ENCODE measurements at regions not wholly inside any gene's neighbourhood (a gene's known extent, or its start where the extent isn't known, plus 50 kb on each side); places are given as distances from the start of the nearest gene placed in this dataset.

DNA sequence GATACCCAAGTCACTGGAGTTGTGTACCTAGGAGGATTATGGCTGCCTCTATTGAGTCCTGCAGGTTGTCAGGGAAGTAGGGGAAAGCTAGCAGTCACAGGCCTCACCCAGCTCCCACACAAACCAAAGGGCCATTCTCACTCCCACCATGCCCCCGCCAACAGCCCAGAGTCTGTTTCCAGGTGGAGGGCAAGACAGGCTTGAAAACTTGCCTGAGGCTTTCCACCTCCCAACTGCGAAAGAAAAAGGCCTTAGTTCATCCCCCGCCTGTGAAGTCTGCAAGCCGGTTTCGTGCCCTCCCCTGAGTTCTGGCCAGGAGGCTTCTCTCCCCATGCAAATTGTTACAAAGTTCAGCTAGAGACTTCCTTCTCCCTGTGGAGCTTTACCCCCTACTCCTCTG is 270.3 kb downstream of the TXNL1 start:
- no peaks in the 10 kb centered on the region for H3K36me3 Mint-ChIP-seq (ENCODE audit: low read depth)
- peaks cover 5% of the 10 kb centered on the region for H3K9me3 Mint-ChIP-seq
- H3K27me3 Mint-ChIP-seq (ENCODE audit: low read depth): no peaks in the 10 kb centered on the region
- no peak overlapping the region for H3K4me3 Mint-ChIP-seq
- no peak overlapping the region for H3K27ac Mint-ChIP-seq
- TF ChIP-seq CTCF (IDR thresholded peaks at IDR 0.05; ENCODE audit: unreplicated experiment in 3 of 3): no peak
- no peaks in the 10 kb centered on the region for H3K4me1 Mint-ChIP-seq

- H3K4me3 Mint-ChIP-seq: no peak overlapping the region
- TF ChIP-seq CTCF (IDR thresholded peaks at IDR 0.05; ENCODE audit: unreplicated experiment in 3 of 3): no peak
- no peaks in the 10 kb centered on the region for H3K4me1 Mint-ChIP-seq
- no peak overlapping the region for H3K27ac Mint-ChIP-seq
- H3K27me3 Mint-ChIP-seq (ENCODE audit: low read depth): no peaks in the 10 kb centered on the region
- peaks cover 7% of the 10 kb centered on the region for H3K36me3 Mint-ChIP-seq (ENCODE audit: low read depth)
- H3K9me3 Mint-ChIP-seq: peaks cover 24% of the 10 kb centered on the region
These were observed 279.6 kb downstream of the TXNL1 start for GRCh38 chr18:56358608-56359280.

DNA sequence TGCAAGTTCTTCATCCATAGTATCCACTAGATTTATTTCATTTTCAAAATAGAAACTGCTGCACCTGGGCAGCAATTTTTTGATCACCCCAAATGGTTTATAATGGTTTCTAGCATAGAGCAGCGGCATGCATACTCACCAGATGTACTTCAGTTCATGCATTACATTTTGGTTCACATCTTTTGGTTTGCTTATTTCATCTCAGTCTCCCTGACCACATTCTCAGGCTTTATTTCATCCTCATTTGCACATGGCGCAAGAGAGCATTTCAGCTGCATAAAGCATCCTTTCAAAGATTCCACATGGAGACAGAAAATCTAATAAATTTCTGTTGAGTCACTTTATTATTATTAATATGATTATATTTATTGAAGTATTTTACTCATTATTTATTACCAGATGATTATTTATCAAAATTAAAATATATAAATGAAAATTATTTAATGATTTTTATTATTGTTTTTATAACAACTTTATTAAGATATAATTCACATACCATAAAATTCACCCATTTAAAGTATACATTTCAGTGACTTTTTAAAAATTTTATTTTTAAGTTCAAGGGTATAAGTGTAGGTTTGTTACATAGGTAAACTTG is 284.6 kb downstream of the TXNL1 start:
- Mint-ChIP-seq H3K4me3 (no peak overlapping the region), H3K27me3 (ENCODE audit: low read depth) (peaks cover 4% of the 10 kb centered on the region), H3K27ac (no peak overlapping the region), H3K9me3 (peaks cover 21% of the 10 kb centered on the region), H3K4me1 (no peaks in the 10 kb centered on the region), H3K36me3 (ENCODE audit: low read depth) (no peaks in the 10 kb centered on the region)
- TF ChIP-seq CTCF (IDR thresholded peaks at IDR 0.05; ENCODE audit: unreplicated experiment in 3 of 3): no peak

DNA sequence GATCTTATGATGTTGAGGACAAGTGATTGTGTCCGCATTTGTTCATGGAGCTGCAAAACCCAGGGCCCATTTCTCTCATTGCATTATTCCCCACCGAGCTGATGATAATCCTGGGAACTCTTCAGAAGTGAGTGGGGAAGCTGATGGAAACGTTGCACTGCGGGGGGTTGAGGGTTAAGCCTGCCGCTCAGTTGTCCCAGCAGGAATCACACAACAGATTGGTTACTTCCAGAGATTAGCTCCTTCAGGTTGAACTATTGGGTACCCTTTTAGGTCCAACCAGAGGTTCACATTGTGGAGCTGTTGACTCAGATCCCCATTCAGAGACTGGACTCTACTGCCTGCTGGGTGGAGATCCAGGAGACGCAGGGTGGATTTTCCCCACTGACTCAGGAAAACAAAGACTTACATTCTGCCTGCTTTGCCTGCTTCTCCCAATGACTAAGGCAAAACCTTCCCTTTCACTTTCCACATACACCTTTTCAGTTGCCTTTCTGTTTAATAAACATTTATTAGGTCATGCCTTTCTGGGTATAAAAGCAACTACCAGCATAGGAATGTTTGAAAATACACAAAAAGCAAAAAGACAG is 286.4 kb downstream of the TXNL1 start:
- no peak overlapping the region for H3K4me3 Mint-ChIP-seq
- H3K27ac Mint-ChIP-seq: no peak overlapping the region
- no peaks in the 10 kb centered on the region for H3K4me1 Mint-ChIP-seq
- no peaks in the 10 kb centered on the region for H3K36me3 Mint-ChIP-seq (ENCODE audit: low read depth)
- peaks cover 4% of the 10 kb centered on the region for H3K27me3 Mint-ChIP-seq (ENCODE audit: low read depth)
- TF ChIP-seq CTCF (IDR thresholded peaks at IDR 0.05; ENCODE audit: unreplicated experiment in 3 of 3): no peak
- H3K9me3 Mint-ChIP-seq: peaks cover 24% of the 10 kb centered on the region

GRCh38 chr18:56337507-56337906 is 300.9 kb downstream of the TXNL1 start:
- Mint-ChIP-seq H3K4me3 (no peak overlapping the region), H3K27ac (no peak overlapping the region), H3K4me1 (no peaks in the 10 kb centered on the region), H3K27me3 (ENCODE audit: low read depth) (no peaks in the 10 kb centered on the region), H3K9me3 (peaks cover 2% of the 10 kb centered on the region), H3K36me3 (ENCODE audit: low read depth) (no peaks in the 10 kb centered on the region)
- no peak for TF ChIP-seq CTCF (IDR thresholded peaks at IDR 0.05; ENCODE audit: unreplicated experiment in 3 of 3)

All from nephron (organoid).